8988T (cell line): ENCODE measurements at regions not wholly inside any gene's neighbourhood (a gene's known extent, or its start where the extent isn't known, plus 50 kb on each side); places are given as distances from the start of the nearest gene placed in this dataset.
"Not testable (repeated sequence)": the region's sequence is repeated elsewhere in the genome, so short reads cannot be mapped to it uniquely, and the experiment has no call there.

Source experiments
- DNase-seq: peaks from one replicate; pipeline ENCODE4 v3.0.0; 2011

DNA sequence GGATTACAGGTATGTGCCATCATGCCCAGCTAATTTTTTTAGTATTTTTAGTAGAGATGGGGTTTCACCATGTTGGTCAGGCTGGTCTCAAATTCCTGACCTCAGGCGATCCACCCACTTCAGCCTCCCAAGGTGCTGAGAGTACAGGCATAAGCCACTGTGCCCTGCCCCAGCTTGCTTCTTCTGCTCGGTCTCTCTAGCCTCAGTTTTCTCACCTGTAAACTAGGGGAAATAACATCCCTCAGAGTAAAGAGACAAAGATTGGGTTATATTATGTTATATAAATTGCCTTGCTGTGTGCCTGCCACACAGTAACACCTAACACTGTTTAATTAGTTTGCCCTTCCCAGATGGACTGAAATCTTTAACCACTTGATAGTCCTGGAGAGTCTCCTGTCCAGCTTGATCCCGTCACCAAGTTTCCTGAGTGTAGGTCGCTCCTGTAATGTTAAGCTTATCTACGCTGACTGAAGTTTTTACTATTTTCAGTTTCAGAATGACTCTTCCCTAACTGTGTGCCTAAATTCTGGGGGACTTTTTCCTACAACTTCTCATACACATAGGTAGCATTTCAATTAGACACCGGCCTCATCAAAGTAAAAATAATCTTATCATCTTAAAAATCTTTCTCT is 412.7 kb upstream of the TENM3 start:
- DNase-seq = no peak

- DNase-seq = no peak
These were observed 409.1 kb upstream of the TENM3 start for GRCh38 chr4:181834071-181834470.

DNA sequence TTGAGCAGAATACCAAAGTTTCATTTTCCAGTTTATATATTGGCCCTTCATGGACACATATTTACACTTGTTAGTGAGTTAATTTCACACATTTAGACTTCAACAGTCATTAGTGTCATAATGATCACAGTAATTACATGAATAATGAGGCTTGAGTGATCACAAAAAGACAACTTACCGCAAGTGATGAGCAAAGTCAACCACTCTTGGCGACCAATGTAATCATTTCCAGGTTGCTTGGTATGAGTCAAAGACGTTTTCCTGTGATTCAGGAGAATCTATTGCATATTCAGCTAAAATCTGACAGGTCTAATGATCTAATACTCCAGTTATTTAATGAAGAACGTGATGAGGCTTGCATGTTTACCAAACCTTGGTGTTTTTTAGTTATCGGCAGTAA is 407.9 kb upstream of the TENM3 start:
- DNase-seq = no peak

GRCh38 chr4:181838253-181838652 is 404.9 kb upstream of the TENM3 start:
- DNase-seq = no peak

- not testable (repeated sequence) for DNase-seq
These were observed 399.4 kb upstream of the TENM3 start for GRCh38 chr4:181843797-181844196.

DNA sequence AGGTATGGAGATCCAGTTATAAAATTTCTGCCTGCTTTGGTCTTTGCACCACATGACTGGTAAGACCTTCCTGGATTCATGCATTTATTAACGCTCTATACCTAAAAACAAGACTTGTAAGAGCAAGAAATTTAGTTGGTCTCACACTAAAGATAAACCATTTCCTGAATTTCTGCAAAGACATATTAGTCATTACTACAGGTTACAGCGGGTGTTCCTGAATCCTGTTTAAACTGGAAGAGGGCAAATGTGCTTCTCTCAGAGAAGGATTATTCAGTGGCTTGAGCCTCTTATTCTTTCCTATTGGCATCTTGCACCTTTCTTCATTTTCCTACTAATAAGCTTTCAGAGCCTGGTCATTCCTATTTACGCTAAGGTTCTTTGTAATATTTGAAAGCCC is 397.6 kb upstream of the TENM3 start:
- no peak for DNase-seq

- DNase-seq = no peak
These were observed 396.3 kb upstream of the TENM3 start for GRCh38 chr4:181846934-181847333.

DNA sequence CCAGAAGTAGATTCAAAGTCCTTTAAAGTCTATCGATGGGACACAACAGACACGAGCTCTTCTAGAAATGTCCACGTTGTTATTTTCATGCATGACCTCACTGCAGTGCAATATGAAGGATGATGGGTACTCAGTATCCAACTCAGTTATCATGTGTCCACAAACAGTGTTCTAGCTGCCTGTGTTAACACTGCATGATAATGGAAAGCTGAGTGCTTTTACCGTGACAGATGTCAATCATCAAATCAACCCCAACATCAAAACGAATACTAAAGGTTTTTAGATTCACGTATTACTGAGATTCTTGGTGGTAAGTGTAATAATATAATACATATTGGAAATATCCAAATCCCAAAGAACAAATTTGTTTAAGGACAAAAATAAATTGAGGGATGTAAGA is 394.8 kb upstream of the TENM3 start:
- DNase-seq = no peak

GRCh38 chr4:181849472-181849871 is 393.7 kb upstream of the TENM3 start:
- no peak for DNase-seq

- no peak for DNase-seq
These were observed 389.2 kb upstream of the TENM3 start for GRCh38 chr4:181853881-181854511.

DNA sequence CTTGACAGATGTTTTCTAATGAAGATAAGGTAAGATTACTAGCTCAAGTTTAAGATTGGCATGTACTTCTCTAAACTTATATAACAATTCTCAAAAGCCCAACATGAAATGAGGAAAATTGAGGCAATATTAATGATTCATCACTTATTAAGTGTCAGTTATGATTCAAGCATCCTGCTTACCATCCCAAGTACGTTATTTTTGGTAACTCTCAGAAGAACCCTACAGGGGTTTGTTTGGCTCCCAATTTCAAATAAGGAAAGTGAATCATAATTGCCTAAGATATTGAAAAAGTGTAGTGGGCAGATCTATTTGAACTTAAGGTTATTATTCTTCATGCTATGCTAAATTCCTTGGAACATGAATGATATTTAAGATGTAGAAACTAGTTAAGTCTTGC is 387.9 kb upstream of the TENM3 start:
- no peak for DNase-seq

- DNase-seq = not testable (repeated sequence)
These were observed 385.7 kb upstream of the TENM3 start for GRCh38 chr4:181857471-181857870.

DNA sequence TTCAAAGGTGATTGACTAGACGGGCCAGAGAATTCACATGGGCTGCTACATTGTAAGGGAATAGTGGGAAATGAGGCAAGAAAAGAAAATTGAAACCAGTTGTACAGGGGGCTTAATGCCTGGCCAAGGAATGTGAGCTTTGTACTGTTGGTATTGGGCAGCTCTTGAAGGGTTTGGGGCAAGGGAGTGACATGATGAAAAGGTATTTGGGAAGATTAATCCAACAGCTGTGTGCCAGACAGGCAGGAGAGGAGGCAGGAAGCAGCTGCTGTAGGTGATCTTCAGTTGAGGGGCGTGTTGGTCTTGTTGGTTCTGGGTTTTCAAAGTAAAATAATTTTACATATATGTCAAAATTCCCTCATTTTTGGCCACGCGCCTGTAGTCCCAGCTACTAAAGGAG is 384.5 kb upstream of the TENM3 start:
- DNase-seq = no peak

DNA sequence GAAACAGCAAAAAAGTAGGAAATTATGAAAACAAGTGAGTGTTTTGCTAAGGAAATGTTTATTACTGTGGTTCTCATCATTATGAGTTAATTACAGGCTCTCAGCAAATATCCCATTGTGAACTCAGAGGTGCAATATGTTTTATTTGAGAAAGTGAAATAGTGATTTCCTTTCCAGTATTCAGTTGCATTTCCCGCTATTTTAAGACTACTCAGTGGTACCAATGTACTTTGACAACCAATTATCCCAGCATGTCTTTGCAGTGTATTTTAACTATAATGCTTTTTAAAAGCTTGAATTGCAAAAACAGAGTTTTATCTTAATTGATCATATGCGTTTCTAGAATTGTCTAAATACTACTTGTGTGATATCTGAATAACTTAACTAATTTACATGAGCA is 383.8 kb upstream of the TENM3 start:
- DNase-seq = no peak

DNA sequence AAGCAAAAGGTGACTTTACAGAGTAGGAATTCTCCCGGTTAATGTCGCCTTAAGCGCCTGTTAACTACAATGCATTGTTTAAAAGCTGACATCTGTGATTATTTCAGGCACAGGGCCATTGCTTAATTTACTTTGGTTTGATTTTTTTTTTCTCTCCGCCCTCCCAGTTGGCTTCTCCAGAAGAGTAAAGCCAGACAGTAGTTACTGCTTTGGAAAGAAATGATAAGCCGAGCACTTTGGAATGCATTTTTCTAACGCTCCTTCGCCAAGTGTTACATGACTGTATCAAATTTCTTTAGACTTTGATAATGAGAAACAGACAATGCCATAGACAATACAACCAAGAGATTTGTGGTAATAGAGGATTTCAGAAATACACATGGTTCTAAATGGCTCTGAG is 383.0 kb upstream of the TENM3 start:
- DNase-seq = no peak

GRCh38 chr4:181860668-181861067 is 382.5 kb upstream of the TENM3 start:
- no peak for DNase-seq

DNA sequence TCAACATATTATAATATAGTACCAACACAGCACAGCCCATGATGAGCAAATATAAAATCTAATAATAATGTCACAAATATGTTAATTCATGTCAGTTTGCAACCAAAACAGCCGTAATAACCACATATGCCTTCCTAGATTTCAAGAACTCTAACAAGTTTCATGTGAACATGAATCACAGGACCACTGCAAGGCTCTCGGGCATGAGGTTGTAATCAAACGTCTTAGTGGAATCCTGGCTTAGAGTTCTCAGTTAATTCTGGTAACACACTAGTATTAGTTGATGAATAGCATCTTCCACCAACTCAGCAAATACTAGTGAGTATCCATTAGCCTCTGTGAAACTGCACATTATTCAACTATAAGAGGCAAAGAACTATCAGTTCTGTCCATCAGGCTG is 379.3 kb upstream of the TENM3 start:
- DNase-seq = no peak

- DNase-seq = no peak
These were observed 372.9 kb upstream of the TENM3 start for GRCh38 chr4:181870326-181870725.

DNA sequence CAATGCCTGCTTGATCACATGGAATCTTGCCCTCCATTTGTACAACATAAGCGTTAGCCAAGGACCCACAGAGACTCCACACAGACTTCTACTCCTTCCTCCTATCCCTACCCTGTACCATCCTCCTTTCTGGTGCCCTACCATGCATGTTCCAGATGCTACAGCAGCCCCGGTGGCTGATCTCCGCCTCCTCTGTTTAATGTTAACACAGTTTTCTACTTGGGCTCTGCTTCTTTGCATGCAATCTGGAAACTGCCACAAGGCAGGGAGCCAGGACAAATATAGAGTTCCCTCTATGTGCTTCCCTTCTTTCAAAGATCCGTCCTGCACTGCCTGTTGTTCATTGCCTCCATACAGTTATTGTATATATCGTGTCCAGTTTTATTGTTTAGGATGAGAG is 368.6 kb upstream of the TENM3 start:
- DNase-seq = no peak

GRCh38 chr4:181877329-181877848 is 365.8 kb upstream of the TENM3 start:
- DNase-seq = no peak

GRCh38 chr4:181890031-181890430 is 353.2 kb upstream of the TENM3 start:
- no peak for DNase-seq

- no peak for DNase-seq
These were observed 352.3 kb upstream of the TENM3 start for GRCh38 chr4:181890911-181891310.

- DNase-seq = no peak
These were observed 346.6 kb upstream of the TENM3 start for GRCh38 chr4:181896614-181897013.

- no peak for DNase-seq
These were observed 345.3 kb upstream of the TENM3 start for GRCh38 chr4:181897935-181898334.

- not testable (repeated sequence) for DNase-seq
These were observed 340.8 kb upstream of the TENM3 start for GRCh38 chr4:181902404-181902803.
